GM18873 (cell line): ENCODE measurements at regions not wholly inside any gene's neighbourhood (a gene's known extent, or its start where the extent isn't known, plus 50 kb on each side); places are given as distances from the start of the nearest gene placed in this dataset.
"Not testable (repeated sequence)": the region's sequence is repeated elsewhere in the genome, so short reads cannot be mapped to it uniquely, and the experiment has no call there.

Source experiments
- ATAC-seq: cut with Tn5 transposase; IDR thresholded peaks from one replicate; pipeline ENCODE4 v1.9.1; 2021; ENCODE audit warnings: mild to moderate bottlenecking, moderate library complexity, moderate number of reproducible peaks; ENCODE audit not compliant: unreplicated experiment, low FRiP score

DNA sequence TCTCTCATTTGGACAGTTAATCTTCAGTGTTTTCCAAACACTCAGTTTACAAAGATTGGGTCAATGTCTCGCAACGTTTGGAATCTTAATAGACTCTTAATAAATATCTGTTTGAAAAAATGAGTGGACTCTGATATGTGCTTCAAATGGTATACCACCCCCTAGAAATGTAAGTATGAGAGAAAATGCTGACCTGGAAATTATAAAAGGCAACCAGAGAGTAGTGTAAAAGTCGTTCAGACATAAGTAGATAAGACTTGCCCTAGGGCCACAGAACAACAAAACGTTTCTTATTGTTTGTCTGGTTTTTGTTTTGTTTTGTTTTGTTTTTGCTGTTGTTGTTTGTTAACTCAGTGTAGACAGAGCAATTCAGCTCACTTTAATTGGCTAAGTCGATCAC lies 97.4 kb upstream of the SPTLC3 start:
- no peak for ATAC-seq

DNA sequence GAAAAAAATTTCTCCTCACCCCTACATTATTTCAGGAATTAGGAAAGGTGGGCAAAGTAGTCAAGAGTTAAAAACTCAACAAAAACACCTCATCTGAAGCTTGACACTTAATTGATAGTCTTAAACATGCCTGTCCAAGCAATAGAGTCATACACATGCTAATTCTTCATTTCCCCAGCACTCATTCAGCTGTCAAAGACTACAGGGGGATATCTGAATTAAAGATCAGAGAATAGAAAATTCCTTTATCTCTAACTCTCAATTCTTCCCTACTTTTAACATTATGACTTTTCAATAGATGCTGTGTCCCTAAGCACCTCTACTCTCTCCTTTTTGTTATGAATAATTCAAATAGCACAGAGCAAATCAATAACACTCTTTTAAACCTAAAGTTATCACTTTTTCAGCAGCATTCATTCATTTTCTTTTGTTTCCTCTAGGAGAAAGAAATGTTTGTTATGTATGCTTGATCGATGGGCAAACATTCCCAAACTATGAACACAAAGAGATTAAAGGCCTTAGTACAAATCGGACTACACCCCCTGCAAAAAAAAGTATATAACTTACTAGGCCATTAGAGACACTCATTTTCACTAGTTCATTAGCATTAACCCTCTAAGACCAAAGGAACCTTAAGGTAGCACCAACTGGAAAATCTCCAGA lies 94.9 kb upstream of the SPTLC3 start:
- ATAC-seq = no peak

DNA sequence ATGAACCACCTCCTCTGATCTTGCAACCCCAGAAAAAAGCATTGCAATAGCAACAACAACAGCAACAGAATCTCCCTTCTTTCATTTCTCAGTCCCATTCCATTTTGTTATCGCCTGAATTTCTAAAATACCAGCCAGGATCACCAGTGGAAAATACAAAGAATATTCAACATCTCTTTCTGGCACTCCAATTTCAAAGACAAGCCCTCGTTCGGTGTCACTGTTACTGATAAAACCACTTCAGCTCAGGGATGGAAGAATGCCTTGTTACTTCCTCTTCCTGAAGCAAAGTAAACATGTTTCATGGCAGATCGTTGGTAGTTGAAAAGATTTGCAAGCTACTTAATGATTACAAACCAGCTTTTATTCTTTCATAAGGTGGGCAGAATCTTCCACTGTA lies 94.0 kb upstream of the SPTLC3 start:
- ATAC-seq = no peak

DNA sequence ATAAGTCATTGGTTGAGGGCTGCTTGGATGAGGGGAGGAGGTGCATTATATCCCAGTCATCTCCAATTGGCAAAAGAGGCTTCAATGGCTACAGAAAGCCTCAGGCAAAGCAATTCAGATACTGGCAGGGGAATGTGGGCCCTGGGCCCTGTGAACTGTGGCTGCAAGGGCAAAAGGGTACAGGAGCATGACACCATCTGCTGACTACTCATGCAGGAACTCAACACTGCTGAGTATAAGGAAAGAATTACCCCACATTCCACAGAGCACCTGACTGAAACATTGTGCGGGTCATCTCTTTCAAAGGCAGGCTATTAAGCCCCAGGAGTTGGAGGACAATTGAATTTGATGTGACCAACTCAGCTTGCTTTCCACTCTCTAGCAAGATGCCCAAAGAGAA lies 92.1 kb upstream of the SPTLC3 start:
- no peak for ATAC-seq

DNA sequence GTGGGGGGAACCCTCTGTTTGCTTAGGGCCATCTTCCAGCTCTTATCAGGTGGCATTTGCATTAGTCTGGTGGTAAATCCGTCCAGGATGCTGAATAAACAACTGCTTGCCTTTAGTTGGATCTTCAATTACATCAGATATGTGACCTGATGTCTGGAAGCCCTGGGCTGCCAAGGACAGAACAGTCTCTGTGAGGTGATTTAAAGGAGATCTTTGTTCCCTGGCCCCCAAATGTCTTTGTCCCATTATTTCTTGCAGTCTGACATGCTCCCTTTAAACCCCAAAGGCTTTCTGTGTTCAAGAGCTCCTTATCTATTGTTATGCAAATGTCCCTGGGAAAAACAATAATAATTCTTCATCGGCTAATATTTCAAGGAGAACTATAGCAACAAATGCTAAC lies 84.6 kb upstream of the SPTLC3 start:
- no peak for ATAC-seq

DNA sequence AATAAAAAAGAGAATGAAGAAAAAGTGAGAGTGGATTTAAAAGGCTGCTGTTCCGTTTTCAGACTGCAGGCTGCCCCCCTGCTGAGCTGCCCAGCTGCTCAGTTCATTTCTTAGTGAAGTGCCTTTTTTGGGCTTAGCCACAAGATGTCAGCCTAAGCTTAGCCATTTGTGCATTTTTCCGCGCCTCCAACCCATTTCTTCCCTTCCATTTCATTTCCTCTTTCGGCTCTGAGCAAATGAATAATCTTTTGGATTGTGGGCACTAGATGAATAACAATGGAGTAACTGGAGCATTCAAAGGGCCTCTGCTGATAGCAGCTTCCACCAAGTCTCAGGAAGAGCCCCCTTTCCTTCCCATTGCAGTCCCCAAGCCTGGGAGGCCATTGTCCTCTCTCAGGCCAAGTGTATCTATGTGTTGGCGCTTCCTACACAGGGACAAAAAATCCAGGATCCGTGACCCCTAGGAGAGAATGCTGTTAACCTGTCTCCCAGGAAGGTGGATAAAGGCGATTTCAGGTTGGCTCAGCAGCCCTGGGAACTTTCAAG lies 83.5 kb upstream of the SPTLC3 start:
- peak; percentile 88 for ATAC-seq

DNA sequence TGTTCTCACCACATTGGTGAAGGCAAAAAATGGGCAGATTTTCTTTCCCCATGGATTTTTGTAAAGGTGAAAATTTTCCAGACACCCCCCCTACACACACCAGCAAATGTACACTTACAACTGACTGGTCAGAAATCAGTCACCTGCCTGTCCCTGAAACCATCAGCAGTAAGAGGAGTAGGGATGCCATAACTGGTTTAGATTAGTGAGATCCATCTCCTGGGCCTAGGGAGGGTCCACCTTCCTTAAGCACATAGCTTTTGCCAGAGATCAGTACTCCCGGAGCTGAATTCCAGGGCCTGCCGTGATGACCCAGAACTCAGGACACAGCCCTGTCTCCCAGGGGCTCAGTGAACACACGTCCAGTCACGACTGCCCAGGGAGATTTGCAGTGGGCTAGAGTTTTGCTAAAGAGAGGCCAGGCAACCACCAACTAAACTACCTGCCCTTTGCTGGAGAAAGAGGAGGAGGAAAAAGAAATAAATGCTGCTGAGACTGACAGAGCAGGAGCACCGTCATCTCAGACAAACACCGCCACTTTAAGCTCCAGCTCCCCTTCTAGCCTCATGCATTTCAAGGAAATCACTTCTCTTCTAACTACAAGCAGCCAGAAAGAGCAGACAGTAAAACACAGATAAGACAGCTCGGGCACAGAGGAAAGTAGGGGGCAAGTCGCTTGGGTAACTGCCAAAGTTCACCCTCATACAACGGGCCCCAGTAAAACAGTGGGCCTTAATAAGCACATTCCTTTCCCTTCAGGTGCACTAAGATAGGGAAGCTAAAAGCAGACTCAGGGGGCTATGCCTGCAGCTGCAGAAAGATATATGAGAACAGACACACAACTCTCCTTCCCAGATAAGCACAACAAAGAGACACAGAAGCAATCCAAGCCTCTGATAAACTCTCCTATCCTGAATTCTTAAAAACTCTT lies 82.6 kb upstream of the SPTLC3 start:
- no peak for ATAC-seq

DNA sequence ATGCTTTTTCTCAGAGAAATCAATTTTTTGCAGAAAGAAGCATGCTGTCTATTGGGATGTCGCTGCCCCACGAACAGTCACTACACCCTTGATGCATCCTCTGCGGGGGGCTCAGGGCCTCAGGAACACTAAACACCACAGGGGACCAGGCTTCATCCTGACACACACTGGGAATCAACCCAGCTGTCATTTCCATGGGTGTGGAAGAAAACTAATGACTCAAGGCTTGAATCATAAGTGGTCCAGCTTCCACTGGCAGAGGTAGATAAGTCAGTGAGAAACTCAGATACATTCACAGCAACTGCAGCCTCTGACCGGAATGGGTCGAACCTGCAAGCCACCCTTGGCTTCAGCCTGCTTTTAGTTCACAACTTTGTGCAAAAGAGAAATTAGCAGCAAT lies 81.3 kb upstream of the SPTLC3 start:
- ATAC-seq = no peak

DNA sequence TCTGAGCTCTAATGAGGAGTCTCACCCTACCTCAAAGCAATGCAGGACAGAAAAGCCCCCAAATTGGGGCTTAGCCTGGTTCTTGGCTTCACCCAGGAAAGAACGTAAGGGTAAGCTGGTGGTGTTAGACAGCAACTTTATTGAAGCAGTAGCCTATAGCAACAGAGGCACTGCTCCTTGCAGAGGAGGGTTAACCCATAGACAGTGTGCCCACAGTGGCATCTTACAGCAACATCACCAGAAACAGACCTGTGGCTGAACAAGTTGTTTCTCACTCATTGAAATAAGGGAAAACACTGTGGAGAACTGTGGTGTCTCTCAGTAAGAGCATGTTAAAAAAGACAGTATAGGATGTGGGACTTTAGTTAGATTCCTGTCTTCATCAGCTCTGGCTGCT lies 80.4 kb upstream of the SPTLC3 start:
- no peak for ATAC-seq

DNA sequence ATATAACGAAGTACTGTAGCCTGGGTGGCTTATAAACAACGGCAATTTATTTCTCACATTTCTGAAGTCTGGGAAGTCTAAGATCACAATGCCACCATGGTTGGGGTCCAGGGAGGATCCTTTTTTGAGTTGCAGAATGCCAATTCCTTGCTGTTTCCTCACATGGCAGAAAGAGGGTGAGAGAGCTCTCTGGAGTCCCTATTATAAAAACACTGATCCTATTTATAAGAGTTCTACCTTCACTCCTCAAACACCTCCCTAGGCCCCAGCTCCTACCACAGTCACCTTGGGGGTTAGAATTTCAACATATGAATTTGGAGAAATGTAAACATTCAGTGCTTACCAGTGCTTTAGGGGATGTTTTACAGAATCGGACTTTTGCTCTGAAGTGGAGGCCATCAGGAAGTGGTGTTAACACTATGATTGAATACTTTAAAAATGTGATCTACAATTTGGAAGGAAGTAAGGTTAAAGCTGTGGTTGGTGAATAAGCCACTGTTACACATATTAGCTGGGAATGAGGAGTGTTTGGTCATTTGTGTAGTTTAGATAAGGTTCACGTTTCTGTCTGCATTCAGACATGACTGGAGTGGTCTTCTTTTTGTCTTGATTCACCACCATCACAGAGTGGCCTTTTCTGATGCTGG lies 79.9 kb upstream of the SPTLC3 start:
- ATAC-seq = no peak

DNA sequence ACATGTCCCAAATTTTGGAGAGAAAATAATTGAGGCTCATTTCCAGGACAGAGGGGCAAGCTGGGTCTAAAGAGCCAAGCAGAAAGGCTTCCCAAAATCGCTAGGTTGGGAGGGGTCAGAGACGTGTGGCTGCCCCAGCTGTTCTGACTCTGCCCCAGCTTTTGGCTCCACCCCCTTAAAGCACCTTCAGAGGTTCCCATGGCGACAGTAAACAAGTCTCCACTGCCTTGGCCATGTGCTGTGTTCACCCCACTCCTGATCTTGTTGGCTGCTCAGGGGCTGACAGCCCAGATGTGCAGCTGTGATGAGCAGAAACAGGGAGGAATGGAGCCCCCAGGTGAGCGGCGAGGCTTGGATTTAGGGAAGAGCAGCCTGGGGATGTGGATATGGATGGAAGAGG lies 72.8 kb upstream of the SPTLC3 start:
- no peak for ATAC-seq

DNA sequence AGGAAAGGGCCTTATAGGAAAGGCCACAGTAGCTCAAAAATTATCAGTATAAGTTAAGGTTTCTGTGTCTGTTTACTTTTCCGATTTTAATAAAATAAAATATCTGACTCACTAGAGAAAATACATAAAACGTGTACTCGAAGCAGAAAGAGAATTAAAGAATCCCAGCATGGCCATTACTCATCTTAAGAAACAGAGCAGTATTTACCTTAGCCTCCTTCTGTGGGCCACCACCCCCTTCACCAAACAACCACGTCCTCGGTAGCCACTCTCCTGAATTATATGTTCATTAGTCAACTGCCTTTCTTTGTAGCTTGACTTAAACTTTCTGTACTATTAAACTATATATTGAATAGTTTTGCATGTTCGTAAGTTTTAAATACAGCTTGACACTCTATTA lies 72.2 kb upstream of the SPTLC3 start:
- ATAC-seq = no peak

DNA sequence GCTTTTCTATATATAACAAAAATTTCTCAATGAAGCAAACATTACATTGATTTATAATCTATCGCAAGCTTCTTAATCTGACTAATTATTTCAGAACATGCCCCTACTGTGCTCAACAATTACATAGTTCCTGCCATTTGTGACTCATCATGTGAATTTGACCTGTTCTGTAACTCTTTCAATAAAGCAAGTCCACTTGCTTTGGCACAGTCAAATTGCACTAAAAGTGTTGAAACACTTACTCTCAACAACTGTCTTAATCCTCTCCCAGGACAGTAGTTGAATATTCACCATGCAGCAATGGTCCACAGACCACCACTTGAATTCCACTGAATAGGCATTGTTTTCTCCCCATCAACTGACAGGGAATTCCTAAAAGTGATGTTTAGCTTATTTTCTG lies 67.7 kb upstream of the SPTLC3 start:
- ATAC-seq = no peak

DNA sequence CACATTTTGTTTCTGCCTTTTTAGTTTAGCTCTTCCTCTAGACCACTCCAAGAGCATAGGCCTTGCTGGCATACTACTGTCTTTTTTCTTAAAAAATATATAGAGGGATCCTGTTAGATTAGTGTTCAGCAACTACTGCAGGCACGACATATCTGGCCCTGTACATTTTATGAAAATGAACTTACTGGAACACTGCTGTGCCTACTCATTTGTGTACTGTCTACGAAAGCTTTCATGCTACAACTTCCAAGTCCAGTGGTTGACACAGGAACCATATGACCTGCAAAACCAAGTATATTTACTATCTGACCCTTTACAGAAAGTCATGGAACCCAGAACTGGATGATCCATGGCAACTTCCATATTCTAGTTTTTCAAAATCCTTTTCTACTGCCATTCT lies 66.6 kb upstream of the SPTLC3 start:
- no peak for ATAC-seq

DNA sequence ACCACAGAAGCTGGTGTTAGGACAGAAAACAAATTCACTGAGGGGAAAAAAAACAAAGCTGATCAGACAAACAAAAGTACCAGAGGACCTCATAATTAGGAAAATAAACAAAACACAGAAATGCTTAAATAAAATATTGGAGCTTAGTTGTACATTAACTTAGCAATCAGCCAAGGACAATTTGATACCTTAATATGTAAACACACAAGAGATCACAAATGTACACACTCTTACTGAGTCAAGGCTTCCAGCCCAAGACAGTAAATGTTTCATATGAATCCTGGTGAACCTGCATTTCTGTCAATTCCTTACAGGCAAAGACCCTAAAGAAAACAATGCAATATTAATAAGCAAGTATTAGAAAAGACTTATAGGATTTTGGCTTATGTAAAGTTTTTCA lies 62.0 kb upstream of the SPTLC3 start:
- ATAC-seq = no peak

DNA sequence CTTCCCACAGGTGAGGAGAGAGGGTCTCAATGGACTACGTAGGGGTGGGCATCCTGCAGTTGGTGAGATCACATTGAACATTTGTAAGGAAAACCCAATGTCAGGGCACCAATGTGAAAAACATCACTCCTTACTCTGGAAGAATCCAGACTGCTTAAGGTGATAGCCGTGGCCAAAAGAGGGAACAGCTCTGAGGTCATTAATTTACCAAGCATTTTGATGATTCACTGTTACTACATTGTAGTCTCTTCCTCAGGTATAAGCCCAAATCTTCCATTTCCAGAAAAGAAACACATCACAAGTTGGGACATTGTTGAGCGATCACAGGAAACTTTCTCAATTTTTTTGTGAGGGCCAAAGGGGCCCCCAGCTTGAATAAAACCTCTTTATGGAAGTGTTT lies 61.1 kb upstream of the SPTLC3 start:
- ATAC-seq = no peak

DNA sequence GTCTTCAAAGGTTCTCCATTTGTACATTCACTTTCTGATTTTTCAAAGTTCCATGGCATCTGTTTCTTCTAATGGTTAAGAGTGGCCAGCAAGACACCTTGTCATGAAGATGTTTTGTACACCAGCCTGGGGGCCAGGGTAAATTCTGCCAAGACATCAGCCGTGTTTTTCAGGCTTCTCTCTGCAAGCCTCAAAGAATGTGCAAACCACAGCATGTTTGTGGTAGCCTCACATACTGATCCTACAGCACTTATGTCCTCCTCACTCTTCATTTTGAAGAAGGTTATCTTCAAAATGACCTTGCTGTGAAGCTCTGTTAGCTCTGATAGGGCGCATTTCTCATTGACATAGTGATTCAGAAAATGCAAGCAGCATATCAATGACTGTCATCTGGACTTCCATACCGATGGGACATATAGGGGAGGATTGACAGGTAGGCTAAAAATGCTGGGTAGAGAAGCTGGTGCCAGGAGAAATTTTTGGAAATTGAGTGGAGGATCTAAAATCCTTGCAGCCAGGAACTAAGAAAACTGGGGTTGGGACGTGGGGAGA lies 59.3 kb upstream of the SPTLC3 start:
- no peak for ATAC-seq

DNA sequence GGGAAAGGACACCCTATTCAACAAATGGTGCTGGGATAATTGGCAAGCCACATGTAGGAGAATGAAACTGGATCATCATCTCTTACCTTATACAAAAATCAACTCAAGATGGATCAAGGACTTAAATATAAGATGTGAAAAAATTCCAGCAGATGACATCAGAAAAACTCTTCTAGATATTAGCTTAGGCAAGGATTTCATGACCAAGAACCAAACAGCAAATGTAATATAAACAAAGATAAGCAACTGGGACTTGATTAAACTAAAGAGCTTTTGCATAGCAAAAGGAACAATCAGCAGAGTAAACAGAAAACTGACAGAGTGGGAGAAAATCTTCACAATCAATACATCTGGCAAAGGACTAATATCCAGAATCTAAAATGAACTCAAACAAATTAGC lies 54.5 kb upstream of the SPTLC3 start:
- not testable (repeated sequence) for ATAC-seq

DNA sequence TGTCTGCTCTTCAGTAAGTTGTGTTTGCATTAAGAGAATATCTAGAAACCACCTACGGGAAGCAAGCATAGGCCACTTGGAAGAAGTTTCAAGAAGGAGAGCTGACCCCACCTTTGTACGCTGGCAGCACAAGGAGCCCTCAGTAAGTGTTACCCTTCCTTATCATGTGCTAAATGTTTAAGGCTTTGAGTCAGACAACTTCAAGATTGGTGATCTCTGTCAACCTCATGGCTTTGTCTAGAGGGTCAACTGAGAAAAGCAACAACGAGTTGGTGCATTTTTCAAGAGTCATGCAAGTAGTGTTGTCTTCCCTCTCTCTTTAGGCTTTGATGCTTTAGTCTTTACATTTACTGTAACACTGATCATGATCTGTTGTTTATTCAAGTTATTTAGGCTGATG lies 53.2 kb upstream of the SPTLC3 start:
- no peak for ATAC-seq

DNA sequence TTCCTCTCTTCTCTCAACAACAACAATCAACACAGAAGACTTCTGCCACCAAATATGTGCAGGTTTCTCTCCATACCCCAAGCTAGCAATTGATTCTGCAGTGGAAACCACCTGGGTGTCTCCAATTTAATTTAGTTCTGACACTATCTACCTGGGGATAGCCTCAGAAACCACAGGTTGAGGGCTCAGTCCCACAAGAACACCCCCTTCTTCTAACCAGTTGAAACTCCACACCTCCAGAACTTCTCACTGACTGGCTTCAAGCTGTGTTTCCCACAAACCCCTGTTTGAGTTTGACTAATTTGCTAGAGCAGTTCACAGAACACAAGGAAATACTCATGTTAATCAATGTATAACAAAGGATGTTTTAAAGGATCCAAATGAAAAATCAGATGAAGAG lies 52.5 kb upstream of the SPTLC3 start:
- ATAC-seq = no peak

DNA sequence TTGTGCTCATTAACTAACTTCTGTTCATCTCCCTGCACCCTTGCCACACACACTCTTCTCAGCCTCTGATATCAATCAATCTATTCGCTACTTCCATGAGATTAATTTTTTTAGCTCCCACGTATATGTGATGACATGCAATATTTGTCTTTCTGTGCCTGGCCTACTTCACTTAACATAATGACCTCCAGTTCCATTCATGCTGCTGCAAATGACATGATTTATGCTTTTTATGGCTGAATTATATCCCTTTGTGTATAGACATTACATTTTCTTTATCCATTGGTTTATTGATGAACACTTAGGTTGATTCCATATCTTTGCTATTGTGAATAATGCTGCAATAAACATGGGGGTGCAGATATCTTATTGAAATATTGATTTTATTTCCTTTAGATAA lies 50.8 kb upstream of the SPTLC3 start:
- ATAC-seq = no peak
